ENCODE measurements at regions not wholly inside any gene's neighbourhood (a gene's known extent, or its start where the extent isn't known, plus 50 kb on each side); places are given as distances from the start of the nearest gene placed in this dataset.

DNA sequence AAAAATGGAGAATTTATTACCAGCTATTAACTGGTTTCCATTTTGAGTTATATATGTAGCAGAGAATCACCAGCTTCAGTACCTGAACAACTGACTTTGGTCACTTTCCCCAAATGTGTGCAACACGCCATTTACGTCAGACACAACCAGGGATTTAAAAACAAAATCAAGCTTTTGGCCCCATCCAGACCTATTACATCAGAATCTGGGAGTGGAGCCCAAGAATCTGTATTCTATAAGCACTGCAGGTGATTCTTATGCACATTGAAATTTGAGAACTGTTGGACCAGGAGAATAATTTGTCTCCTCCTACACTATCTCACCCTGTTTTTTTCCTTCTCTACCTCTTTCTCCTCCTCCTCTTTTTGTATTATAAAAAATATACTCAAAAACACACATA is 295.9 kb downstream of the PRELID2 start:
- no TSS peak for BruUV-seq (replicated peaks)
- Histone ChIP-seq H3K9me3 (ENCODE audit: insufficient read depth, low read depth) (0 out of 2 replicates have a peak, but pooled peaks cover 5% of the 10 kb centered on the region), H4K20me1 (ENCODE audit: insufficient read depth) (no peaks in the 10 kb centered on the region), H3K4me3 (no peak overlapping the region), H3K4me2 (no peak overlapping the region), H3K27ac (no peak overlapping the region), H3K36me3 (ENCODE audit: low read depth) (no peaks in the 10 kb centered on the region), H3K27me3 (ENCODE audit: insufficient read depth, low read depth) (no peaks in the 10 kb centered on the region), H3K9me2 (ENCODE audit: insufficient read depth) (no peaks in the 10 kb centered on the region), H3K79me2 (ENCODE audit: low read depth) (no peaks in the 10 kb centered on the region), H2AFZ (no peak overlapping the region), H3F3A (ENCODE audit: insufficient read depth, low read depth) (no peaks in the 10 kb centered on the region), H3K4me1 (replicated peaks; ENCODE audit: insufficient read depth) (0 out of 2 replicates have a peak, but pooled peaks cover 7% of the 10 kb centered on the region)
- intact Hi-C loops (cut with micrococcal nuclease; ENCODE audit: unreplicated experiment) = no loop called here
- TF ChIP-seq, protein P1, sequence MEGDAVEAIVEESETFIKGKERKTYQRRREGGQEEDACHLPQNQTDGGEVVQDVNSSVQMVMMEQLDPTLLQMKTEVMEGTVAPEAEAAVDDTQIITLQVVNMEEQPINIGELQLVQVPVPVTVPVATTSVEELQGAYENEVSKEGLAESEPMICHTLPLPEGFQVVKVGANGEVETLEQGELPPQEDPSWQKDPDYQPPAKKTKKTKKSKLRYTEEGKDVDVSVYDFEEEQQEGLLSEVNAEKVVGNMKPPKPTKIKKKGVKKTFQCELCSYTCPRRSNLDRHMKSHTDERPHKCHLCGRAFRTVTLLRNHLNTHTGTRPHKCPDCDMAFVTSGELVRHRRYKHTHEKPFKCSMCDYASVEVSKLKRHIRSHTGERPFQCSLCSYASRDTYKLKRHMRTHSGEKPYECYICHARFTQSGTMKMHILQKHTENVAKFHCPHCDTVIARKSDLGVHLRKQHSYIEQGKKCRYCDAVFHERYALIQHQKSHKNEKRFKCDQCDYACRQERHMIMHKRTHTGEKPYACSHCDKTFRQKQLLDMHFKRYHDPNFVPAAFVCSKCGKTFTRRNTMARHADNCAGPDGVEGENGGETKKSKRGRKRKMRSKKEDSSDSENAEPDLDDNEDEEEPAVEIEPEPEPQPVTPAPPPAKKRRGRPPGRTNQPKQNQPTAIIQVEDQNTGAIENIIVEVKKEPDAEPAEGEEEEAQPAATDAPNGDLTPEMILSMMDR (conservative IDR thresholded peaks at IDR 0.05) = no peak
- TF ChIP-seq EZH2 (IDR thresholded peaks at IDR 0.05; ENCODE audit: low read depth) = no peak
- POLR2A ChIA-PET (ENCODE audit: unreplicated experiment) = no interaction called here
- CTCF ChIA-PET = no interaction called here
- DNase-seq = no peak

DNA sequence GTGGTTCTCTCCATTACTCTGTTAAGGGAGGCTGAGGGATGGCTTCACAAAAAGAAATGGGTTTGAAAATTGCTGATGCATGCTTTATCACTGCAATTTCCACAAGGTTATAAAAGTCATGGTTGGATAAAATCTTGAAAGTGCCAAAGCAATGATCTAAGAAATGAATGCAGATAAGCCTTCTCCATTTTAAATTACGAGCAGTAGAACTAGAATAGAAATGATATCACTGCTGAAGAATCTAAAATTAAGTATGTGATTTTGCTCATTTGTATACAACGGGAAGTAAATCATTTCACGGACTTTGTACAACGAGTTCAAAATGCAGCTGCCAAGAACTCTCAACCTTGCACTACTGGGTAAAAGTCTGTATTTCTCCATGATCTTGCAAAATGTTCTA is 299.0 kb downstream of the PRELID2 start:
- no peaks in the 10 kb centered on the region for H3K79me2 ChIP-seq (ENCODE audit: low read depth)
- H3K4me2 ChIP-seq = no peak overlapping the region
- no peaks in the 10 kb centered on the region for H3K27me3 ChIP-seq (ENCODE audit: insufficient read depth, low read depth)
- ChIA-PET CTCF (no interaction called here), POLR2A (ENCODE audit: unreplicated experiment) (no interaction called here)
- no TSS peak for BruUV-seq (replicated peaks)
- no peaks in the 10 kb centered on the region for H3K36me3 ChIP-seq (ENCODE audit: low read depth)
- no peaks in the 10 kb centered on the region for H4K20me1 ChIP-seq (ENCODE audit: insufficient read depth)
- no peak for TF ChIP-seq EZH2 (IDR thresholded peaks at IDR 0.05; ENCODE audit: low read depth)
- TF ChIP-seq, protein P1 (conservative IDR thresholded peaks at IDR 0.05) = no peak
- H2AFZ ChIP-seq = no peak overlapping the region
- H3K9me2 ChIP-seq (ENCODE audit: insufficient read depth) = no peaks in the 10 kb centered on the region
- DNase-seq = no peak
- H3F3A ChIP-seq (ENCODE audit: insufficient read depth, low read depth) = peaks cover 8% of the 10 kb centered on the region
- intact Hi-C loops (cut with micrococcal nuclease; ENCODE audit: unreplicated experiment) = no loop called here
- peaks cover 9% of the 10 kb centered on the region; the same call in 1 of the 2 replicates for H3K9me3 ChIP-seq (ENCODE audit: insufficient read depth, low read depth)
- H3K27ac ChIP-seq = no peak overlapping the region
- H3K4me3 ChIP-seq = no peak overlapping the region
- H3K4me1 ChIP-seq (replicated peaks; ENCODE audit: insufficient read depth) = peaks cover 22% of the 10 kb centered on the region

DNA sequence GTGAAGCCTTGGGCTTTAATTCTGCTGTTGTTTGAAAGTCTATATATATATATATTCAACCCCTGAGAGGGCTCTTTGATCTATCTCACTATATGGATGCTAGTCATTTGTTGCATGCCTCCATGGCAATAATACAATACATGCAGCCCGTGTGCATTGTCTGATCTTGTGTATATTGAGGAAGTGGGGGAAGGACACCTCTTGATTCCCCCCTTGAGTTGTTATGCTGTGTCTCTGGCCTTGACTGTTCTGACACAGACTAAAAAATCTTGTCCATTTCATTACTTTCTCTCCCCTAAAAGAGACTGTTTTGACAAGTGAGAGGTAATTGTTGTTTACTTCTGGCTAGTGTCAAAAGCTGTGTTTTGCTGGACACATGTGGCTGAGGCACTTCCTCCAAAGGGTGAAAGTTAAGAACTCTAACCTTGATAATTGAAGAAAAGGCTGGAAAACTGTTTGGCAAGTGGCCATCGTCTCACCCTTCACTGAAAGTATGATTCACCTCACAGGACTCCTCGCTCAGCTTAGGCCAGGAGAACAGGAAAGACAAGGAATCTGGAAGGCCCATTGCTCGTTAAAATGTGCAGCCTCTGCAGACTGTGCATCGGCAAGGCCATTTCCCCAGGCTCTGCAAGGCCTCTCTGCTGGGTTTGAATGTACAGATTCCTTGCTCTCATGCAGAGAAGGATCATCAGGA is 304.0 kb downstream of the PRELID2 start:
- Histone ChIP-seq H3K9me2 (ENCODE audit: insufficient read depth) (no peaks in the 10 kb centered on the region), H3K4me1 (replicated peaks; ENCODE audit: insufficient read depth) (peaks cover 25% of the 10 kb centered on the region), H3K36me3 (ENCODE audit: low read depth) (no peaks in the 10 kb centered on the region), H3K4me2 (peak overlapping the region; percentile 56), H3K27me3 (ENCODE audit: insufficient read depth, low read depth) (no peaks in the 10 kb centered on the region), H3K27ac (peak overlapping the region; percentile 71), H3F3A (ENCODE audit: insufficient read depth, low read depth) (peaks cover 17% of the 10 kb centered on the region), H3K9me3 (ENCODE audit: insufficient read depth, low read depth) (peaks cover 4% of the 10 kb centered on the region; the same call in 1 of the 2 replicates), H3K4me3 (no peak overlapping the region), H3K79me2 (ENCODE audit: low read depth) (no peaks in the 10 kb centered on the region), H2AFZ (peak overlapping the region; percentile 52; the same call in 1 of the 2 replicates), H4K20me1 (ENCODE audit: insufficient read depth) (no peaks in the 10 kb centered on the region)
- intact Hi-C loops (cut with micrococcal nuclease; ENCODE audit: unreplicated experiment) = loop anchor here (1.0 to 5.0 kb wide), 4 partner anchors 56 to 516 kb away; no protein-coding TSS in a partner anchor
- BruUV-seq (replicated peaks) = no TSS peak
- ChIA-PET POLR2A (ENCODE audit: unreplicated experiment) (interaction anchor here (0.6 kb wide), 1 partner anchor 58 kb away, joined by 6 read pairs; no protein-coding TSS in a partner anchor), CTCF (no interaction called here)
- TF ChIP-seq, protein P1 (conservative IDR thresholded peaks at IDR 0.05) = no peak
- TF ChIP-seq EZH2 (IDR thresholded peaks at IDR 0.05; ENCODE audit: low read depth) = no peak
- peak; percentile 88 to 93 for DNase-seq
